ENCODE measurements at regions not wholly inside any gene's neighbourhood (a gene's known extent, or its start where the extent isn't known, plus 50 kb on each side); places are given as distances from the start of the nearest gene placed in this dataset.

DNA sequence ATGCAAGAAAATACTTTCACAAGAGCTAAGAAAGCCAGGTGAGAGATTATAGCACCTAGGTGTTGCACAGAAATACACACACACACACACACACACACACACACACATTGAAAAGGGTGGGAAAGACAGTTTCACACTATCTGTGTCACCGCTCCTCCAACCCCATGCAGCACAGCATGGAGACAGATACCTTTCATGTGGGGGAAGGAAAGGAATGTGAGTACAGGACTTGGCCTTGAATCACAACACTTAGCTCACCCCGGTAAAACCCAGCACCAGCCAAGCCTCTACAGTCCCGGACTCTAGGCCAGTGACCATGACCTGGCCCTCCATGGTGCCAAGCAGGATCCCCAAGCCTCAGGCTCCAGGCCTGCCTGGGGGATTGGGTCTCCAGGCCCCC lies 462.0 kb upstream of the SPRY2 start:
- TF ChIP-seq EZH2 (IDR thresholded peaks at IDR 0.05; ENCODE audit: borderline replicate concordance, insufficient read depth, low read depth, low read length, poor library complexity, severe bottlenecking) (no peak), CTCF (IDR thresholded peaks at IDR 0.05) (no peak)
